C1 segment of cervical spinal cord (tissue), 14 donors: ENCODE measurements at regions not wholly inside any gene's neighbourhood (a gene's known extent, or its start where the extent isn't known, plus 50 kb on each side); places are given as distances from the start of the nearest gene placed in this dataset.
"Not testable (repeated sequence)": the region's sequence is repeated elsewhere in the genome, so short reads cannot be mapped to it uniquely, and the experiment has no call there.

Experiments used
- DNase-seq, 14 donors: peaks; one replicate each; lab custom pipeline; 2025; lab: John Stamatoyannopoulos, UW

GRCh38 chr3:48101301-48101650 lies 85.1 kb upstream of the MAP4 start:
- DNase-seq: not testable (repeated sequence)

- no peak for DNase-seq
Observed at GRCh38 chr3:48092270-48092669, 76.1 kb upstream of the MAP4 start.

GRCh38 chr3:48090166-48090939 lies 74.1 kb upstream of the MAP4 start:
- DNase-seq: no peak

- peak; percentile 84 to 99 (median 97) for DNase-seq
Observed at GRCh38 chr3:48088749-48089466, 72.7 kb upstream of the MAP4 start.

- DNase-seq: peak in 13 of 14 donors; percentile 31 to 68 (median 41)
Observed at GRCh38 chr3:48088056-48088748, 72.0 kb upstream of the MAP4 start.

- no peak for DNase-seq
Observed at GRCh38 chr3:48086705-48087104, 70.5 kb upstream of the MAP4 start.

GRCh38 chr3:48084929-48085328 lies 68.7 kb upstream of the MAP4 start:
- no peak for DNase-seq

GRCh38 chr3:48084170-48084569 lies 68.0 kb upstream of the MAP4 start:
- DNase-seq: no peak

GRCh38 chr3:48082580-48083184 lies 66.5 kb upstream of the MAP4 start:
- DNase-seq: no peak

GRCh38 chr3:48077815-48078214 lies 61.6 kb upstream of the MAP4 start:
- no peak for DNase-seq

- DNase-seq: no peak
Observed at GRCh38 chr3:48070030-48070429, 53.8 kb upstream of the MAP4 start.

GRCh38 chr3:48069339-48069738 lies 53.1 kb upstream of the MAP4 start:
- DNase-seq: no peak

- no peak for DNase-seq
Observed at GRCh38 chr3:48068886-48069285, 52.7 kb upstream of the MAP4 start.

GRCh38 chr3:48068320-48068719 lies 52.1 kb upstream of the MAP4 start:
- DNase-seq: not testable (repeated sequence)

- no peak for DNase-seq
Observed at GRCh38 chr3:48067271-48067670, 51.1 kb upstream of the MAP4 start.
